MM.1S (cell line): ENCODE measurements at regions not wholly inside any gene's neighbourhood (a gene's known extent, or its start where the extent isn't known, plus 50 kb on each side); places are given as distances from the start of the nearest gene placed in this dataset.

ENCODE experiments used
- CTCF ChIP-seq: fragments of 300-600 bp; sonication (generic); IDR thresholded peaks from 2 replicates; pipeline ENCODE4 v1.5.1; 2016; ENCODE audit warnings: antibody characterized with exemption, low read length, mixed read lengths
- EZH2 ChIP-seq: fragments of 300-600 bp; sonication (generic); optimal IDR thresholded peaks from 2 replicates; pipeline ENCODE3; 2017; ENCODE audit warnings: low read depth, mild to moderate bottlenecking, antibody characterized with exemption, low read length, mixed read lengths
- EZH2phosphoT487 ChIP-seq: fragments of 300-600 bp; sonication (generic); IDR thresholded peaks from 2 replicates; pipeline ENCODE4 v1.6.1; 2018; ENCODE audit warnings: antibody characterized with exemption, low read length

DNA sequence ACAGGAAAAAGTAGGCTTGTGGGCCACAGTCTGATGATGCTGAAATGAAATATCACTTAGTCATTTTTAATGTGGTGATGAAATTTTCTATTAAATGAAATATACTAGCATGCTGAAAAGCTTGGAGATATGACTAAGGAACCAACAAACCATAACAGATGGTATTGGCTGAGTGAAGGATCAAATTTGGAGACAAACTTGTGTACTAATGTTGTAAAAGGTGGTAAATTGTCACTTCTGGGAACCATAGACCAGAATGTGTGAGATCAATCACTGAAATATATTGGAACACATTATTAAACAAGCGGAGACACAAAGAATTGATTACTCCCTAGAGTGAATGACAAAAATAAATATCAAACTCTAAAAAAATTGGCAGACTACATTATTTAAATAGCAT is 232.4 kb downstream of the DOK5 start:
- no peak for TF ChIP-seq CTCF
- TF ChIP-seq EZH2, result no peak
- no peak for TF ChIP-seq EZH2phosphoT487
